VCaP (cell line): ENCODE measurements at regions not wholly inside any gene's neighbourhood (a gene's known extent, or its start where the extent isn't known, plus 50 kb on each side); places are given as distances from the start of the nearest gene placed in this dataset.

Experiments used
- H3K27ac ChIP-seq: fragments of 450-650 bp; 2 replicates; pipeline ENCODE4 v1.5.1; 2017
- CTCF ChIP-seq: fragments of 450-650 bp; conservative IDR thresholded peaks from 2 replicates; pipeline ENCODE4 v1.5.1; 2017; ENCODE audit warnings: mild to moderate bottlenecking, moderate library complexity

GRCh38 chr11:25733777-25734176 lies 598.2 kb upstream of the ANO3 start:
- TF ChIP-seq CTCF = peak; percentile 68

GRCh38 chr11:25734591-25735211 lies 597.2 kb upstream of the ANO3 start:
- peak; percentile 68 for TF ChIP-seq CTCF

More at GRCh38 chr11:25733777-25734176, 598.2 kb upstream of the ANO3 start:
- H3K27ac ChIP-seq = 0 out of 2 replicates have a peak overlapping the region, but pooled peaks have one; percentile 19

GRCh38 chr11:25737071-25737675 lies 594.8 kb upstream of the ANO3 start:
- no peak for TF ChIP-seq CTCF
- H3K27ac ChIP-seq = no peak overlapping the region

More at GRCh38 chr11:25734591-25735211, 597.2 kb upstream of the ANO3 start:
- no peak overlapping the region for H3K27ac ChIP-seq

GRCh38 chr11:25741886-25742285 lies 590.0 kb upstream of the ANO3 start:
- no peak for TF ChIP-seq CTCF

GRCh38 chr11:25742800-25743199 lies 589.1 kb upstream of the ANO3 start:
- no peak for TF ChIP-seq CTCF
- H3K27ac ChIP-seq = no peak overlapping the region

More at GRCh38 chr11:25741886-25742285, 590.0 kb upstream of the ANO3 start:
- H3K27ac ChIP-seq = no peak overlapping the region

- no peak for TF ChIP-seq CTCF
- H3K27ac ChIP-seq = no peak overlapping the region
These were observed 576.5 kb upstream of the ANO3 start for GRCh38 chr11:25755381-25755780.

GRCh38 chr11:25755918-25756584 lies 575.9 kb upstream of the ANO3 start:
- TF ChIP-seq CTCF = no peak
- no peak overlapping the region for H3K27ac ChIP-seq
